ENCODE measurements at regions not wholly inside any gene's neighbourhood (a gene's known extent, or its start where the extent isn't known, plus 50 kb on each side); places are given as distances from the start of the nearest gene placed in this dataset.

DNA sequence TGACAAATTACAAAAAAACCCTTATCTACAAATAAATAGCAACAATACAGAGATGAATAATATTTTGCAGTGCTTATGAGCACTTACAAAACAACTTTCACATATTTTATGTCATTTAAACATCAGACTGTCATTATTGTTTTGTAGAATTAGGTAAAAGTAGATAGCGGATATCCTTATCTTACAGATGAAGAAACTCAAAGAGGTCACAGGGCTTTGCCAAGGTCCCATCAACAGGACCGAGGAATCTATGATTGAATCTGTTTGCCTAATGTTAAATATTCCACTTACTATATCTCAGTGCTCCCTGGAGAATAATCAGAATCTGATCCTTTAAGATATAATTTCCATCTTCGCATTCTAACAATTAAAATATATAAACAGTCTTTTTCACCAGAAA is 119.0 kb downstream of the GASK1B start:
- Histone ChIP-seq H3K4me1 (ENCODE audit: control insufficient read depth in 4 of 4, insufficient read depth in 4 of 4, low read length in 3 of 4) (no peaks in the 10 kb centered on the region), H3K9ac (ENCODE audit: low read depth in 1 of 2, low read length in 2 of 2) (no peak overlapping the region), H3K27me3 (ENCODE audit: control insufficient read depth in 4 of 4, insufficient read depth in 4 of 4, low read length in 3 of 4) (no peaks in the 10 kb centered on the region), H3K9me3 (ENCODE audit: control insufficient read depth in 4 of 4, low read length in 3 of 4) (no peaks in the 10 kb centered on the region), H3K4me3 (ENCODE audit: low read depth in 1 of 3, low read length in 3 of 3) (no peak overlapping the region), H3K36me3 (ENCODE audit: control insufficient read depth in 4 of 4, insufficient read depth in 3 of 4, low read depth in 1 of 4, low read length in 3 of 4) (no peaks in the 10 kb centered on the region), H3K27ac (ENCODE audit: low read depth in 1 of 2, low read length in 2 of 2) (no peak overlapping the region)
- TF ChIP-seq, protein P1, sequence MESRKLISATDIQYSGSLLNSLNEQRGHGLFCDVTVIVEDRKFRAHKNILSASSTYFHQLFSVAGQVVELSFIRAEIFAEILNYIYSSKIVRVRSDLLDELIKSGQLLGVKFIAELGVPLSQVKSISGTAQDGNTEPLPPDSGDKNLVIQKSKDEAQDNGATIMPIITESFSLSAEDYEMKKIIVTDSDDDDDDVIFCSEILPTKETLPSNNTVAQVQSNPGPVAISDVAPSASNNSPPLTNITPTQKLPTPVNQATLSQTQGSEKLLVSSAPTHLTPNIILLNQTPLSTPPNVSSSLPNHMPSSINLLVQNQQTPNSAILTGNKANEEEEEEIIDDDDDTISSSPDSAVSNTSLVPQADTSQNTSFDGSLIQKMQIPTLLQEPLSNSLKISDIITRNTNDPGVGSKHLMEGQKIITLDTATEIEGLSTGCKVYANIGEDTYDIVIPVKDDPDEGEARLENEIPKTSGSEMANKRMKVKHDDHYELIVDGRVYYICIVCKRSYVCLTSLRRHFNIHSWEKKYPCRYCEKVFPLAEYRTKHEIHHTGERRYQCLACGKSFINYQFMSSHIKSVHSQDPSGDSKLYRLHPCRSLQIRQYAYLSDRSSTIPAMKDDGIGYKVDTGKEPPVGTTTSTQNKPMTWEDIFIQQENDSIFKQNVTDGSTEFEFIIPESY (IDR thresholded peaks at IDR 0.05) = no peak
- TF ChIP-seq RXRA (IDR thresholded peaks at IDR 0.05) (no peak), GABPA (IDR thresholded peaks at IDR 0.05 in 1 of 2, conservative IDR thresholded peaks at IDR 0.05 in 1 of 2) (no peak), JUND (IDR thresholded peaks at IDR 0.05) (no peak), HNF4A (conservative IDR thresholded peaks at IDR 0.05) (no peak), RAD21 (IDR thresholded peaks at IDR 0.05) (no peak), FOXA2 (IDR thresholded peaks at IDR 0.05) (no peak), EGR1 (IDR thresholded peaks at IDR 0.05; ENCODE audit: low read depth in 2 of 2) (no peak), TAF1 (conservative IDR thresholded peaks at IDR 0.05) (no peak), HNF4G (IDR thresholded peaks at IDR 0.05) (no peak), FOXA1 (IDR thresholded peaks at IDR 0.05) (no peak), NR2F2 (IDR thresholded peaks at IDR 0.05) (no peak), YY1 (IDR thresholded peaks at IDR 0.05) (no peak), SP1 (IDR thresholded peaks at IDR 0.05) (no peak)
- TF ChIP-seq, protein P2, sequence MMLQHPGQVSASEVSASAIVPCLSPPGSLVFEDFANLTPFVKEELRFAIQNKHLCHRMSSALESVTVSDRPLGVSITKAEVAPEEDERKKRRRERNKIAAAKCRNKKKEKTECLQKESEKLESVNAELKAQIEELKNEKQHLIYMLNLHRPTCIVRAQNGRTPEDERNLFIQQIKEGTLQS (IDR thresholded peaks at IDR 0.05) = no peak
- TF ChIP-seq, protein P3, sequence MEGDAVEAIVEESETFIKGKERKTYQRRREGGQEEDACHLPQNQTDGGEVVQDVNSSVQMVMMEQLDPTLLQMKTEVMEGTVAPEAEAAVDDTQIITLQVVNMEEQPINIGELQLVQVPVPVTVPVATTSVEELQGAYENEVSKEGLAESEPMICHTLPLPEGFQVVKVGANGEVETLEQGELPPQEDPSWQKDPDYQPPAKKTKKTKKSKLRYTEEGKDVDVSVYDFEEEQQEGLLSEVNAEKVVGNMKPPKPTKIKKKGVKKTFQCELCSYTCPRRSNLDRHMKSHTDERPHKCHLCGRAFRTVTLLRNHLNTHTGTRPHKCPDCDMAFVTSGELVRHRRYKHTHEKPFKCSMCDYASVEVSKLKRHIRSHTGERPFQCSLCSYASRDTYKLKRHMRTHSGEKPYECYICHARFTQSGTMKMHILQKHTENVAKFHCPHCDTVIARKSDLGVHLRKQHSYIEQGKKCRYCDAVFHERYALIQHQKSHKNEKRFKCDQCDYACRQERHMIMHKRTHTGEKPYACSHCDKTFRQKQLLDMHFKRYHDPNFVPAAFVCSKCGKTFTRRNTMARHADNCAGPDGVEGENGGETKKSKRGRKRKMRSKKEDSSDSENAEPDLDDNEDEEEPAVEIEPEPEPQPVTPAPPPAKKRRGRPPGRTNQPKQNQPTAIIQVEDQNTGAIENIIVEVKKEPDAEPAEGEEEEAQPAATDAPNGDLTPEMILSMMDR (IDR thresholded peaks at IDR 0.05; ENCODE audit: low read depth, low read length, missing input control) = no peak
- TF ChIP-seq, protein P4, sequence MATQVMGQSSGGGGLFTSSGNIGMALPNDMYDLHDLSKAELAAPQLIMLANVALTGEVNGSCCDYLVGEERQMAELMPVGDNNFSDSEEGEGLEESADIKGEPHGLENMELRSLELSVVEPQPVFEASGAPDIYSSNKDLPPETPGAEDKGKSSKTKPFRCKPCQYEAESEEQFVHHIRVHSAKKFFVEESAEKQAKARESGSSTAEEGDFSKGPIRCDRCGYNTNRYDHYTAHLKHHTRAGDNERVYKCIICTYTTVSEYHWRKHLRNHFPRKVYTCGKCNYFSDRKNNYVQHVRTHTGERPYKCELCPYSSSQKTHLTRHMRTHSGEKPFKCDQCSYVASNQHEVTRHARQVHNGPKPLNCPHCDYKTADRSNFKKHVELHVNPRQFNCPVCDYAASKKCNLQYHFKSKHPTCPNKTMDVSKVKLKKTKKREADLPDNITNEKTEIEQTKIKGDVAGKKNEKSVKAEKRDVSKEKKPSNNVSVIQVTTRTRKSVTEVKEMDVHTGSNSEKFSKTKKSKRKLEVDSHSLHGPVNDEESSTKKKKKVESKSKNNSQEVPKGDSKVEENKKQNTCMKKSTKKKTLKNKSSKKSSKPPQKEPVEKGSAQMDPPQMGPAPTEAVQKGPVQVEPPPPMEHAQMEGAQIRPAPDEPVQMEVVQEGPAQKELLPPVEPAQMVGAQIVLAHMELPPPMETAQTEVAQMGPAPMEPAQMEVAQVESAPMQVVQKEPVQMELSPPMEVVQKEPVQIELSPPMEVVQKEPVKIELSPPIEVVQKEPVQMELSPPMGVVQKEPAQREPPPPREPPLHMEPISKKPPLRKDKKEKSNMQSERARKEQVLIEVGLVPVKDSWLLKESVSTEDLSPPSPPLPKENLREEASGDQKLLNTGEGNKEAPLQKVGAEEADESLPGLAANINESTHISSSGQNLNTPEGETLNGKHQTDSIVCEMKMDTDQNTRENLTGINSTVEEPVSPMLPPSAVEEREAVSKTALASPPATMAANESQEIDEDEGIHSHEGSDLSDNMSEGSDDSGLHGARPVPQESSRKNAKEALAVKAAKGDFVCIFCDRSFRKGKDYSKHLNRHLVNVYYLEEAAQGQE (IDR thresholded peaks at IDR 0.05) = no peak
- TF ChIP-seq, protein P5, sequence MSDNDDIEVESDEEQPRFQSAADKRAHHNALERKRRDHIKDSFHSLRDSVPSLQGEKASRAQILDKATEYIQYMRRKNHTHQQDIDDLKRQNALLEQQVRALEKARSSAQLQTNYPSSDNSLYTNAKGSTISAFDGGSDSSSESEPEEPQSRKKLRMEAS (IDR thresholded peaks at IDR 0.05) = no peak
- 71% methylated on average over 3 of the region's 3 CpGs for WGBS
- DNase-seq (ENCODE audit: low spot score) = no peak
